Endodermal cell (in vitro differentiated cells): ENCODE measurements at regions not wholly inside any gene's neighbourhood (a gene's known extent, or its start where the extent isn't known, plus 50 kb on each side); places are given as distances from the start of the nearest gene placed in this dataset.

Source experiments
- DNase-seq: peaks from one replicate; pipeline ENCODE4 v3.0.0-alpha.2; 2017
- H3K27ac ChIP-seq: 2 replicates; pipeline ENCODE4 v1.5.1; 2013; ENCODE audit warnings: mild to moderate bottlenecking, low read depth, low read length, moderate library complexity
- H3K27me3 ChIP-seq: 2 replicates; pipeline ENCODE4 v1.6.1; 2013; ENCODE audit warnings: mild to moderate bottlenecking, low read length, moderate library complexity; ENCODE audit not compliant: insufficient read depth, control insufficient read depth, poor library complexity, severe bottlenecking
- H3K36me3 ChIP-seq: 2 replicates; pipeline ENCODE4 v1.7.0; 2013; ENCODE audit warnings: mild to moderate bottlenecking, low read length, moderate library complexity; ENCODE audit not compliant: control insufficient read depth, insufficient read depth
- H3K4me1 ChIP-seq: one replicate; pipeline ENCODE4 v1.7.0; 2013; ENCODE audit warnings: low read length; ENCODE audit not compliant: control insufficient read depth, insufficient read depth
- H3K4me3 ChIP-seq: 2 replicates; pipeline ENCODE4 v1.5.1; 2013; ENCODE audit warnings: mild to moderate bottlenecking, low read length, moderate library complexity
- H3K9ac ChIP-seq: 2 replicates; pipeline ENCODE4 v1.6.1; 2013; ENCODE audit warnings: mild to moderate bottlenecking, low read length, moderate library complexity; ENCODE audit not compliant: poor library complexity, severe bottlenecking; ENCODE audit errors: extremely low read depth
- H3K9me3 ChIP-seq: 2 replicates; pipeline ENCODE4 v1.6.1; 2013; ENCODE audit warnings: mild to moderate bottlenecking, low read length, moderate library complexity; ENCODE audit not compliant: control insufficient read depth
- H3K27ac Mint-ChIP-seq: 2 replicates; pipeline ENCODE4 v1.8.0; 2020; ENCODE audit warnings: mixed read lengths
- H3K27me3 Mint-ChIP-seq: 2 replicates; pipeline ENCODE4 v1.8.0; 2021; ENCODE audit warnings: mild to moderate bottlenecking, mixed read lengths; ENCODE audit not compliant: insufficient read depth
- H3K36me3 Mint-ChIP-seq: 2 replicates; pipeline ENCODE4 v1.8.0; 2020; ENCODE audit warnings: low read depth, mixed read lengths
- H3K4me1 Mint-ChIP-seq: 2 replicates; pipeline ENCODE4 v1.8.0; 2020; ENCODE audit warnings: mixed read lengths
- H3K4me3 Mint-ChIP-seq: 2 replicates; pipeline ENCODE4 v1.8.0; 2020; ENCODE audit warnings: mild to moderate bottlenecking, moderate library complexity, mixed read lengths
- H3K9me3 Mint-ChIP-seq: 2 replicates; pipeline ENCODE4 v1.8.0; 2020; ENCODE audit warnings: mild to moderate bottlenecking, mixed read lengths
- CTCF ChIP-seq: fragments of 200-600 bp; sonication (generic); conservative IDR thresholded peaks from 2 replicates; pipeline ENCODE4 v1.5.0; 2021; ENCODE audit warnings: antibody characterized with exemption, mild to moderate bottlenecking
- WGBS, 2 experiments: methylation state at CpG; one replicate each; pipeline versions ENCODE4 v1.1.5 to v1.1.7; 2013; ENCODE audit warnings: missing lambda C conversion rate in 2 of 2, mixed read lengths in 1 of 2; ENCODE audit not compliant: insufficient coverage in 1 of 2, insufficient read length in 1 of 2; 5-methylcytosine and 5-hydroxymethylcytosine counted together

DNA sequence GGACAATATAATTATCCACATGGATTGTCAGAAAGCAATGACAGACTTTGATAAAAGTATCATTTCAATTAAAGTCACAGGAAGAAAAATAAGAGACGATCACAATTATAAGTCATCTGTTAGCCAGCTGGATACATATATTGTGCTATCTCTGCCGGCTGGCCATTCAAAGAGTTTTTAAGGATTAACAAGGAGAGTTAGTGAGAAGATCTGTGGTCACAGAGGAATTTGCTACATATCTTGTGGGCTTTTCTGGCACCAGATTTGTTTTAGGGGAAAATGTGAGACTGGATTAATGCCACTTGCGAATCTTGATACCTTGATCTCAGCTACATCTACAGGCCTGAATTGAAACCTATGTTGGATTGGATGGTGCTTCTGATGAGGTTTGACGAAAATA, 90.9 kb upstream of the MANSC4 start:
- Mint-ChIP-seq H3K27me3 (no peaks in the 10 kb centered on the region), H3K36me3 (peaks cover 3% of the 10 kb centered on the region), H3K4me1 (no peaks in the 10 kb centered on the region), H3K27ac (no peak overlapping the region), H3K9me3 (peaks cover 20% of the 10 kb centered on the region), H3K4me3 (no peak overlapping the region)
- no peak for DNase-seq
- 88 to 89% methylated on average over 3 to 4 of the region's 4 CpGs for WGBS, 2 experiments
- Histone ChIP-seq H3K9ac (no peak overlapping the region), H3K36me3 (no peaks in the 10 kb centered on the region), H3K4me3 (no peak overlapping the region), H3K9me3 (peaks cover 6% of the 10 kb centered on the region), H3K4me1 (no peaks in the 10 kb centered on the region), H3K27ac (no peak overlapping the region), H3K27me3 (no peaks in the 10 kb centered on the region)
- TF ChIP-seq CTCF = no peak

- Mint-ChIP-seq H3K4me1 (no peaks in the 10 kb centered on the region), H3K36me3 (no peaks in the 10 kb centered on the region), H3K9me3 (peaks cover 16% of the 10 kb centered on the region), H3K27me3 (no peaks in the 10 kb centered on the region), H3K27ac (no peak overlapping the region), H3K4me3 (no peak overlapping the region)
- H3K9ac ChIP-seq = no peak overlapping the region
- H3K9me3 ChIP-seq = peaks cover 6% of the 10 kb centered on the region
- H3K27me3 ChIP-seq = no peaks in the 10 kb centered on the region
- TF ChIP-seq CTCF = no peak
- H3K4me3 ChIP-seq = no peak overlapping the region
- no peaks in the 10 kb centered on the region for H3K4me1 ChIP-seq
- H3K27ac ChIP-seq = no peak overlapping the region
- 92 to 94% methylated on average over 11 to 12 of the region's 12 CpGs for WGBS, 2 experiments
- DNase-seq = no peak
- no peaks in the 10 kb centered on the region for H3K36me3 ChIP-seq
These were observed 89.5 kb upstream of the MANSC4 start for GRCh38 chr12:27869567-27869966.

DNA sequence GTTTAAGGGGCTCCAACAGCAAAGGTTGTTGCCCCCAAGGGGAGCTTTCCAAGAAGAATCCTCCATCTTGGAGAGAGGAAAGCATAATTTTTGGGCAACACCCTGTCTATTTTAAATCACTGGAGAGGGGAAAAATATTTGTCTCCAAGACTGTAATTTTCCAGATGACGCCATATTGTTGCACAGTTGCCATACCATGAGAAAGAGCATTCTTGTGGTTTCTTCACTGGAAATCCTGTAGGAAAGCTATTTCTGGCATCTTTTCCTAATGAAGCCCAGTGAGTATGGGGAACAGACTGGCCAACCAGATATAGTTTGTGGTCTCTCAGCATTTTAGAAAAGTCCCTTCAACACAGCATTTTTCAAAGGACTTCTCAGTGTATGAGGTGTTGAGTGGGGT, 88.1 kb upstream of the MANSC4 start:
- Histone ChIP-seq H3K27me3 (no peaks in the 10 kb centered on the region), H3K9ac (no peak overlapping the region), H3K4me3 (no peak overlapping the region), H3K4me1 (no peaks in the 10 kb centered on the region), H3K9me3 (peaks cover 6% of the 10 kb centered on the region), H3K27ac (no peak overlapping the region), H3K36me3 (no peaks in the 10 kb centered on the region)
- Mint-ChIP-seq H3K36me3 (no peaks in the 10 kb centered on the region), H3K4me3 (no peak overlapping the region), H3K27me3 (no peaks in the 10 kb centered on the region), H3K9me3 (peaks cover 10% of the 10 kb centered on the region), H3K4me1 (no peaks in the 10 kb centered on the region), H3K27ac (no peak overlapping the region)
- no peak for TF ChIP-seq CTCF
- no peak for DNase-seq
- 83 to 94% methylated on average over 1 of the region's 1 CpG for whole genome bisulfite sequencing, 2 experiments
